Large intestine (tissue), 3 donors: ENCODE measurements at regions not wholly inside any gene's neighbourhood (a gene's known extent, or its start where the extent isn't known, plus 50 kb on each side); places are given as distances from the start of the nearest gene placed in this dataset.

ENCODE experiments used
- DNase-seq, 2 donors: peaks; one replicate each; pipeline versions ENCODE4 v3.0.0 to v3.0.0-alpha.2; 2013
- H3K27ac ChIP-seq: one replicate; pipeline ENCODE4 v1.5.1; 2013; ENCODE audit warnings: low read length
- H3K27me3 ChIP-seq: 2 replicates; pipeline ENCODE4 v1.6.1; 2013; ENCODE audit warnings: low read length; ENCODE audit not compliant: control insufficient read depth, insufficient read depth
- H3K36me3 ChIP-seq: 2 replicates; pipeline ENCODE4 v1.6.1; 2013; ENCODE audit warnings: low read length; ENCODE audit not compliant: control insufficient read depth, insufficient read depth
- H3K4me1 ChIP-seq: one replicate; pipeline ENCODE4 v1.6.1; 2013; ENCODE audit warnings: low read length; ENCODE audit not compliant: control insufficient read depth, insufficient read depth
- H3K4me3 ChIP-seq: one replicate; pipeline ENCODE4 v1.5.1; 2013; ENCODE audit warnings: low read length
- H3K9me3 ChIP-seq: one replicate; pipeline ENCODE4 v1.6.1; 2013; ENCODE audit warnings: mild to moderate bottlenecking, low read depth, low read length, moderate library complexity; ENCODE audit not compliant: control insufficient read depth
- WGBS: methylation state at CpG from one replicate; pipeline ENCODE4 v1.1.5; 2013; ENCODE audit warnings: low lambda C conversion rate; ENCODE audit not compliant: insufficient coverage; 5-methylcytosine and 5-hydroxymethylcytosine counted together

DNA sequence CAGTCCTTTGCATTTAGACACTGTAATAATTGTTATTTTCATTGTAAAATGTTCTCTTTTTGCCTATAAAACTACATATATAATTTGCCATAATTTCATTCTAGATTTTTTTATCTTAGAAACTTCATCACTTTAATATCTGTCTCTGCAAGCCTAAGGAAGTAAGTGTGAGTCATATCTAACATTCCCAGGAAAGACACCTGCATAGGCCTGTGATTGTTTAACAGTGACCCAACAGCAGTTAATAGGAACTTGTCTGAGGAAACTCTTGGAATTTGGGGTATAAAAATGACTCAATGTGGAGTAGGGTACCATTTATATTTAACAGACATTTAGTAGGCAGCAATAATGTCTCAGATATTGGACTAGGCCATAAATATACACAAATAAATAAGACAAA, 229.2 kb upstream of the FAM174A start:
- Histone ChIP-seq H3K4me1 (no peaks in the 10 kb centered on the region), H3K4me3 (no peak overlapping the region), H3K9me3 (no peaks in the 10 kb centered on the region), H3K27me3 (no peaks in the 10 kb centered on the region), H3K27ac (no peak overlapping the region), H3K36me3 (no peaks in the 10 kb centered on the region)
- no peak for DNase-seq

- Histone ChIP-seq H3K27ac (no peak overlapping the region), H3K9me3 (no peaks in the 10 kb centered on the region), H3K27me3 (no peaks in the 10 kb centered on the region), H3K4me1 (no peaks in the 10 kb centered on the region), H3K36me3 (no peaks in the 10 kb centered on the region), H3K4me3 (no peak overlapping the region)
- 70% methylated on average over 1 of the region's 1 CpG for WGBS
- no peak for DNase-seq
Measured at GRCh38 chr5:100303216-100303615, 232.0 kb upstream of the FAM174A start.

DNA sequence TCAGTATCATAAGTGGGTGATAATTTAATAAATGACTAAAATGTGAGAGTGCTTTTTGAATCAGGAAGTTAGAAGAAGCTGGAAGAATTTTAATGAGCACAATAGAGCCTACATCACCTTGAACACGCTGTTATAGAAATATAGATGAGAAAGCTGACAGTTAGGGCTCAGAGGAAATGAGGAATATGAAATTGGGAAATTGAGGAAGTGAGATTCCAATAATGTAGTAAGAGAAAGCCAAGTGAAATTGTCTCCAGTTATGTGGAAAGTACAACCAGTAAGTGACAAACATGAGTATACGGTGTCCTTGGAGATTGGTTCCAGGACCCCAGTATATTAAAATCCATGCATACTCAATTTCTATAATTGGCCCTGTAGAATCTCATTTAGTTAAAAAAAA, 235.9 kb upstream of the FAM174A start:
- no peak for DNase-seq
- Histone ChIP-seq H3K4me3 (no peak overlapping the region), H3K4me1 (no peaks in the 10 kb centered on the region), H3K27ac (no peak overlapping the region), H3K9me3 (no peaks in the 10 kb centered on the region), H3K27me3 (no peaks in the 10 kb centered on the region), H3K36me3 (no peaks in the 10 kb centered on the region)
- no CpG with 5 or more reads among the region's 2 CpGs for WGBS

DNA sequence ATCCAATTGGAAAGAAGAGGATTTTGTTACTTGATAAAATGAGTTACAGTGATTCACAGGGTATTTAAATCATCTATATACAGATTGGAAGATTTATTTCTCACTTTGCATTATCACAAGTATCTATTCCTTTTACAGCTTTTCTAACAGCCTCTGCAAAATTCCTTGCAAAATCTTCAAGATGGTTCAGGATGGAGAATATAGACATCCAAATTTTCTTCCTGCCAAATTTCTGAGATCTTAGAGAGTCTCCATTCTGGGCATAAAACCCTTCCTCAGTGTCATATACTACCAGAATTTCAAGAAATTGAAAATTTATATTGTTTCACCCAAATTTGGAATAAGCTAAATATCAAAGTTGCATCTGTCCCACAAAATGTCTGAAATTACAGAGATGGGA, 259.1 kb upstream of the FAM174A start:
- DNase-seq, result no peak
- H3K27ac ChIP-seq, result no peak overlapping the region
- H3K36me3 ChIP-seq, result no peaks in the 10 kb centered on the region
- no peaks in the 10 kb centered on the region for H3K9me3 ChIP-seq
- H3K4me1 ChIP-seq, result no peaks in the 10 kb centered on the region
- H3K27me3 ChIP-seq, result no peaks in the 10 kb centered on the region
- no peak overlapping the region for H3K4me3 ChIP-seq

DNA sequence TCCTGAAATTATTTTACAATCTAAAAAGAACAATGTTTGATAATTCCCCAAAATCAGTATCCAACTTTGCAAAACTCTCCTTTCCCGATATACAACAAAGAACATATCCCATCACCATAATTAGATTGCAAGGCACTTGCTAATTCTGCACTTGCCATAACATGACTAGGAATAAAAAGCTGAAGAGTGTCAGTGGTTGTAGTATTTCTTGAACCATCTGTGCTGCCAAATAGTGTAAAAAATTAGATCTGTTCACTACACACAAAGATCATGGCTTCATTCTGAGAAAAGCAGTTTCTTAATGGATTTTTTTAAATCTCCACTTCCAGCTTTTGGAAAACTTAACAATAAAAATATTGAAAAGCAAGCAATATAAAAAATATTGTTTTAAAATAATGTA, 259.5 kb upstream of the FAM174A start:
- no peak for DNase-seq
- H3K36me3 ChIP-seq, result no peaks in the 10 kb centered on the region
- no peak overlapping the region for H3K4me3 ChIP-seq
- no peak overlapping the region for H3K27ac ChIP-seq
- WGBS, result no CpG with 5 or more reads among the region's 1 CpG
- H3K4me1 ChIP-seq, result no peaks in the 10 kb centered on the region
- no peaks in the 10 kb centered on the region for H3K9me3 ChIP-seq
- no peaks in the 10 kb centered on the region for H3K27me3 ChIP-seq

- no peak for DNase-seq
- WGBS, result 100% methylated on average over 1 of the region's 2 CpGs
- H3K9me3 ChIP-seq, result no peaks in the 10 kb centered on the region
Measured at GRCh38 chr5:100273846-100274580, 261.2 kb upstream of the FAM174A start.

GRCh38 chr5:100270023-100270771, 265.0 kb upstream of the FAM174A start:
- 28% methylated on average over 3 of the region's 7 CpGs for WGBS

More at GRCh38 chr5:100273846-100274580, 261.2 kb upstream of the FAM174A start:
- H3K27me3 ChIP-seq, result no peaks in the 10 kb centered on the region
- H3K4me3 ChIP-seq, result no peak overlapping the region
- H3K4me1 ChIP-seq, result no peaks in the 10 kb centered on the region
- no peak overlapping the region for H3K27ac ChIP-seq
- no peaks in the 10 kb centered on the region for H3K36me3 ChIP-seq

GRCh38 chr5:100260968-100261367, 274.2 kb upstream of the FAM174A start:
- H3K27me3 ChIP-seq, result no peaks in the 10 kb centered on the region
- WGBS, result 67% methylated on average over 1 of the region's 2 CpGs
- no peaks in the 10 kb centered on the region for H3K9me3 ChIP-seq

More at GRCh38 chr5:100270023-100270771, 265.0 kb upstream of the FAM174A start:
- no peaks in the 10 kb centered on the region for H3K4me1 ChIP-seq
- no peaks in the 10 kb centered on the region for H3K36me3 ChIP-seq
- no peak overlapping the region for H3K27ac ChIP-seq
- no peak overlapping the region for H3K4me3 ChIP-seq
- H3K27me3 ChIP-seq, result no peaks in the 10 kb centered on the region
- no peak for DNase-seq
- no peaks in the 10 kb centered on the region for H3K9me3 ChIP-seq

DNA sequence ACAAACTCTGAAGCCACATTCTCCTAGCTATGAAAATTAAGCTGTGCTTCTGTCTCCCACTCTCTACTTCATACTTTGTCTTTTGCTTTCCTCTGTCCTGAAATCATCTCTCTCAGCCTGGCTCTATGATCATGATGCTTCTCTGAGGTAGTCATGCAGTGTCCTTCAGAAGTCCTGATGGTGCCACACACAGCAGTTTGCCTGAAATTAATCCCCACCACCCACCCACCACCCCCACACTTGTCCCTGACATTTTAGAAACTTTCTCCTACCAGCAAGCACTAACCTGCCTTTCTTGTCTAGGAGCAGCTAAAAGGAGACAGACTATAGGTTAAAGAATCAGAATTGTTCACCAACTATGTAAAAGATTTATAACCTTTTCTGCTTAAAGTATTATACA, 282.2 kb upstream of the FAM174A start:
- DNase-seq, result no peak
- H3K36me3 ChIP-seq, result no peaks in the 10 kb centered on the region
- no peak overlapping the region for H3K4me3 ChIP-seq
- H3K27ac ChIP-seq, result no peak overlapping the region
- H3K27me3 ChIP-seq, result no peaks in the 10 kb centered on the region
- H3K4me1 ChIP-seq, result no peaks in the 10 kb centered on the region
- H3K9me3 ChIP-seq, result no peaks in the 10 kb centered on the region

More at GRCh38 chr5:100260968-100261367, 274.2 kb upstream of the FAM174A start:
- Histone ChIP-seq H3K4me3 (no peak overlapping the region), H3K27ac (no peak overlapping the region), H3K4me1 (no peaks in the 10 kb centered on the region), H3K36me3 (no peaks in the 10 kb centered on the region)
- no peak for DNase-seq

GRCh38 chr5:100252037-100252436, 283.1 kb upstream of the FAM174A start:
- Histone ChIP-seq H3K9me3 (no peaks in the 10 kb centered on the region), H3K27me3 (no peaks in the 10 kb centered on the region), H3K36me3 (no peaks in the 10 kb centered on the region), H3K27ac (no peak overlapping the region), H3K4me1 (no peaks in the 10 kb centered on the region), H3K4me3 (no peak overlapping the region)
- no peak for DNase-seq
- WGBS, result 78% methylated on average over 1 of the region's 3 CpGs

GRCh38 chr5:100249884-100250269, 285.3 kb upstream of the FAM174A start:
- H3K36me3 ChIP-seq, result no peaks in the 10 kb centered on the region
- no peak overlapping the region for H3K27ac ChIP-seq
- no peaks in the 10 kb centered on the region for H3K9me3 ChIP-seq
- no peak overlapping the region for H3K4me3 ChIP-seq
- H3K27me3 ChIP-seq, result no peaks in the 10 kb centered on the region
- WGBS, result no CpG with 5 or more reads among the region's 2 CpGs
- no peak for DNase-seq
- no peaks in the 10 kb centered on the region for H3K4me1 ChIP-seq
